ENCODE measurements at regions not wholly inside any gene's neighbourhood (a gene's known extent, or its start where the extent isn't known, plus 50 kb on each side); places are given as distances from the start of the nearest gene placed in this dataset.
A peak's percentile ranks its signal among the peaks of the same experiment; 100 is the strongest.

GRCh38 chr10:104577163-104577562 lies 63.9 kb upstream of the SORCS3 start:
- H3K4me2 ChIP-seq (ENCODE audit: insufficient read depth, low read length): no peak overlapping the region
- H3K27me3 ChIP-seq (ENCODE audit: control insufficient read depth in 2 of 2, insufficient read depth in 2 of 2, low read length in 2 of 2): no peaks in the 10 kb centered on the region
- no peaks in the 10 kb centered on the region for H3K79me2 ChIP-seq (ENCODE audit: control insufficient read depth, insufficient read depth, low read length)
- in situ Hi-C loops (cut with MboI) (no loop called here), intact Hi-C loops (cut with micrococcal nuclease) (no loop called here)
- FAIRE-seq: no peak
- no peak for DNase-seq (ENCODE audit: extremely low read depth in 1 of 4, low spot score in 3 of 4)
- no peaks in the 10 kb centered on the region for H3K36me3 ChIP-seq (ENCODE audit: control insufficient read depth, insufficient read depth, low read length)
- no peaks in the 10 kb centered on the region for H3K9me1 ChIP-seq (ENCODE audit: control insufficient read depth, insufficient read depth, low read length)
- WGBS (ENCODE audit: insufficient coverage, low coverage, missing lambda C conversion rate): 6% methylated on average over 5 of the region's 5 CpGs
- peaks cover 0 to 4% of the 10 kb centered on the region in 2 experiments; a peak in 1 of 5 replicates for H3K4me1 ChIP-seq (replicated peaks in 1 of 2; ENCODE audit: control insufficient read depth in 2 of 2, insufficient read depth in 2 of 2, low read length in 2 of 2)
- ChIA-PET CTCF (ENCODE audit: low intra/inter-chr PET ratio) (no interaction called here), POLR2A (interaction anchor here (0.6 kb wide), 1 partner anchor 984 kb away, joined by 3 read pairs; no protein-coding TSS in a partner anchor)
- no peak overlapping the region for H3K9ac ChIP-seq (ENCODE audit: insufficient read depth in 1 of 2, low read depth in 2 of 2, low read length in 2 of 2)
- TF ChIP-seq L3MBTL2 (IDR thresholded peaks at IDR 0.05) (0 out of 2 replicates have a peak, but pooled peaks have one; percentile 8), MEIS2 (IDR thresholded peaks at IDR 0.05; ENCODE audit: partially characterized antibody) (no peak)
- no peaks in the 10 kb centered on the region for H3K9me3 ChIP-seq (replicated peaks; ENCODE audit: control insufficient read depth, insufficient read depth, low read depth, low read length)
- no peaks in the 10 kb centered on the region for H4K20me1 ChIP-seq (replicated peaks; ENCODE audit: control insufficient read depth, insufficient read depth, low read length)
- H3K4me3 ChIP-seq: no peak overlapping the region
- no peak overlapping the region for H3K27ac ChIP-seq (ENCODE audit: extremely low read depth, low read depth, low read length)
- no peak overlapping the region for H2AFZ ChIP-seq (ENCODE audit: low read depth, low read length)
- ATAC-seq: no peak
- no TSS peak for BruUV-seq (replicated peaks)

DNA sequence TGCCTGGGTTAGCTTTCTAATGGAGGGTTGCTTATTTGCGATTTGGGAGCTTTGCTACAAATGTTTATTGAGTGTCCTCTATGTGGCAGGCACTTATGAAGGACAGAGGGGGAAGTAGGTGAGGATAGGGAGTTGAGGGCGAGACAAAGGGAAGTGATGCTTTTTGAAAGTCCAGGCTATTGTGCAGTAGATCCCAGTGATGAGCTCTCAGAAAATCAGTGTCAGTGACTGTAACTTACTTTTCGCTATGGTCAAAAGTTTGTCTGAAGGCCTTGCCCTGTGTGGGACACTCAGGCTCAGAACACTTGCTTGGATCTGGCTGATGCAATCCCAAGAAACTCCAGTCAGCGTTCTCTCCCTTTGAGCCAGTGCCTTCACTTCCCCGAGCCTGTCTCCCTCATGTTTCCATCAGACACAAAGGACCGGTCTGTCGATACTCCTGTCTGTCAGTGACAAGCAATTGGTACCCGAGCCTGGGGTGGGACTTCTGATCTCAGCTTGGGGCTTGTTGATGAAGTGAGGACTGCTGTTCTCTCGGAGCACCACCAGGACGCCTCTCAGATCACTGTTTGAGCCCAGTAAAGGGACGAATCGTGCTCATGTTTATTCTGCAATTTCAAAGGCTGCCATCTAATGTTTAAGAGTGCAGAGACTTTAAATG lies 63.1 kb upstream of the SORCS3 start:
- Histone ChIP-seq H3K36me3 (ENCODE audit: control insufficient read depth, insufficient read depth, low read length) (no peaks in the 10 kb centered on the region), H3K4me1 (replicated peaks in 1 of 2; ENCODE audit: control insufficient read depth in 2 of 2, insufficient read depth in 2 of 2, low read length in 2 of 2) (peaks cover 0 to 4% of the 10 kb centered on the region in 2 experiments; a peak in 1 of 5 replicates), H3K9ac (ENCODE audit: insufficient read depth in 1 of 2, low read depth in 2 of 2, low read length in 2 of 2) (no peak overlapping the region), H3K79me2 (ENCODE audit: control insufficient read depth, insufficient read depth, low read length) (no peaks in the 10 kb centered on the region), H4K20me1 (replicated peaks; ENCODE audit: control insufficient read depth, insufficient read depth, low read length) (no peaks in the 10 kb centered on the region), H3K4me3 (no peak overlapping the region), H3K9me3 (replicated peaks; ENCODE audit: control insufficient read depth, insufficient read depth, low read depth, low read length) (no peaks in the 10 kb centered on the region), H3K9me1 (ENCODE audit: control insufficient read depth, insufficient read depth, low read length) (no peaks in the 10 kb centered on the region), H3K4me2 (ENCODE audit: insufficient read depth, low read length) (peak overlapping the region; percentile 46; the same call in 1 of the 2 replicates), H3K27me3 (ENCODE audit: control insufficient read depth in 2 of 2, insufficient read depth in 2 of 2, low read length in 2 of 2) (no peaks in the 10 kb centered on the region), H3K27ac (ENCODE audit: extremely low read depth, low read depth, low read length) (no peak overlapping the region; the same call in 2 of the 3 replicates), H2AFZ (ENCODE audit: low read depth, low read length) (0 out of 2 replicates have a peak overlapping the region, but pooled peaks have one; percentile 12)
- intact Hi-C loops (cut with micrococcal nuclease) (no loop called here), in situ Hi-C loops (cut with MboI) (no loop called here)
- FAIRE-seq: no peak
- POLR2A ChIA-PET: interaction anchor here (0.6 to 0.8 kb wide), 3 partner anchors 9 to 985 kb away, joined by 3 to 4 read pairs (median 3); no protein-coding TSS in a partner anchor
- peak in 1 of 4 experiments; percentile 23 for DNase-seq (ENCODE audit: extremely low read depth in 1 of 4, low spot score in 3 of 4)
- WGBS (ENCODE audit: insufficient coverage, low coverage, missing lambda C conversion rate): 3% methylated on average over 11 of the region's 12 CpGs
- CTCF ChIA-PET (ENCODE audit: low intra/inter-chr PET ratio): no interaction called here
- no TSS peak for BruUV-seq (replicated peaks)
- ATAC-seq: peak; percentile 84
- TF ChIP-seq PYGO2 (tag; IDR thresholded peaks at IDR 0.05) (peak; percentile 44; the same call in 1 of the 2 replicates), NCOA1 (IDR thresholded peaks at IDR 0.05; ENCODE audit: low read depth) (no peak), RFX1 (IDR thresholded peaks at IDR 0.05) (no peak), IRF9 (tag; IDR thresholded peaks at IDR 0.05) (peak; percentile 75), ZNF830 (CRISPR knock-in tag; IDR thresholded peaks at IDR 0.05) (no peak), MYC (IDR thresholded peaks at IDR 0.05; ENCODE audit: low read depth, low read length) (peak; percentile 58; the same call in 1 of the 2 replicates), MYC (CRISPR knock-in tag; IDR thresholded peaks at IDR 0.05; ENCODE audit: borderline replicate concordance, low read depth) (no peak), CTBP1 (IDR thresholded peaks at IDR 0.05; ENCODE audit: borderline replicate concordance) (peak; percentile 61; the same call in 1 of the 2 replicates), KAT2B (IDR thresholded peaks at IDR 0.05; ENCODE audit: low read depth, low read length) (no peak), CXXC5 (CRISPR knock-in tag; IDR thresholded peaks at IDR 0.05) (peak; percentile 58; the same call in 1 of the 2 replicates)
- TF ChIP-seq, protein P1, sequence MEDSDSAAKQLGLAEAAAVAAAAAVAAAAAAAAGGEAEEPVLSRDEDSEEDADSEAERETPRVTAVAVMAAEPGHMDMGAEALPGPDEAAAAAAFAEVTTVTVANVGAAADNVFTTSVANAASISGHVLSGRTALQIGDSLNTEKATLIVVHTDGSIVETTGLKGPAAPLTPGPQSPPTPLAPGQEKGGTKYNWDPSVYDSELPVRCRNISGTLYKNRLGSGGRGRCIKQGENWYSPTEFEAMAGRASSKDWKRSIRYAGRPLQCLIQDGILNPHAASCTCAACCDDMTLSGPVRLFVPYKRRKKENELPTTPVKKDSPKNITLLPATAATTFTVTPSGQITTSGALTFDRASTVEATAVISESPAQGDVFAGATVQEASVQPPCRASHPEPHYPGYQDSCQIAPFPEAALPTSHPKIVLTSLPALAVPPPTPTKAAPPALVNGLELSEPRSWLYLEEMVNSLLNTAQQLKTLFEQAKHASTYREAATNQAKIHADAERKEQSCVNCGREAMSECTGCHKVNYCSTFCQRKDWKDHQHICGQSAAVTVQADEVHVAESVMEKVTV (CRISPR knock-in tag; IDR thresholded peaks at IDR 0.05): no peak

All from K562 (cell line).